ENCODE measurements at regions not wholly inside any gene's neighbourhood (a gene's known extent, or its start where the extent isn't known, plus 50 kb on each side); places are given as distances from the start of the nearest gene placed in this dataset.

GRCh38 chr21:28253338-28253737, 739.3 kb downstream of the LTN1 start:
- intact Hi-C loops (cut with micrococcal nuclease; ENCODE audit: unreplicated experiment) (no loop called here), in situ Hi-C loops (cut with HindIII; ENCODE audit: low pct_unique_long_range_greater_than_20kb, low sequenced_read_pairs) (no loop called here)
- DNase-seq (ENCODE audit: low read depth, low spot score) (no peak), ATAC-seq (no peak)
- H3K4me1 ChIP-seq (ENCODE audit: control insufficient read depth, insufficient read depth, low read length): no peaks in the 10 kb centered on the region
- CTCF ChIA-PET: no interaction called here
- no peaks in the 10 kb centered on the region for H3K36me3 ChIP-seq (ENCODE audit: control insufficient read depth, insufficient read depth, low read length)
- H3K27me3 ChIP-seq (ENCODE audit: control insufficient read depth, insufficient read depth, low read length): no peaks in the 10 kb centered on the region
- no peaks in the 10 kb centered on the region for H3K9me3 ChIP-seq (ENCODE audit: control insufficient read depth, insufficient read depth, low read depth, low read length)
- H3K27ac ChIP-seq (ENCODE audit: low read length): no peak overlapping the region
- POLR2A ChIA-PET: no interaction called here
- no TSS peak for BruUV-seq (replicated peaks)
- no peak for TF ChIP-seq CTCF (IDR thresholded peaks at IDR 0.05)
- no peak for TF ChIP-seq SIN3A (IDR thresholded peaks at IDR 0.05; ENCODE audit: borderline replicate concordance, insufficient read depth, low read depth, low read length)
- TF ChIP-seq TCF7L2 (IDR thresholded peaks at IDR 0.05; ENCODE audit: low read depth, low read length): no peak
- no peak for TF ChIP-seq REST (IDR thresholded peaks at IDR 0.05; ENCODE audit: insufficient read depth in 1 of 2, low read depth in 2 of 2, low read length in 1 of 2)
- TF ChIP-seq POLR2AphosphoS5 (IDR thresholded peaks at IDR 0.05; ENCODE audit: low read depth, low read length): no peak
- H3K4me3 ChIP-seq (ENCODE audit: low read depth in 2 of 2, low read length in 2 of 2): no peak overlapping the region

GRCh38 chr21:28252928-28253327, 739.7 kb downstream of the LTN1 start:
- TF ChIP-seq SIN3A (IDR thresholded peaks at IDR 0.05; ENCODE audit: borderline replicate concordance, insufficient read depth, low read depth, low read length): no peak
- TF ChIP-seq TCF7L2 (IDR thresholded peaks at IDR 0.05; ENCODE audit: low read depth, low read length): no peak
- no peak for TF ChIP-seq REST (IDR thresholded peaks at IDR 0.05; ENCODE audit: insufficient read depth in 1 of 2, low read depth in 2 of 2, low read length in 1 of 2)
- TF ChIP-seq CTCF (IDR thresholded peaks at IDR 0.05): no peak
- no peak for TF ChIP-seq POLR2AphosphoS5 (IDR thresholded peaks at IDR 0.05; ENCODE audit: low read depth, low read length)
- BruUV-seq (replicated peaks): no TSS peak
- ChIA-PET POLR2A (no interaction called here), CTCF (no interaction called here)
- ATAC-seq (no peak), DNase-seq (ENCODE audit: low read depth, low spot score) (no peak)
- intact Hi-C loops (cut with micrococcal nuclease; ENCODE audit: unreplicated experiment): no loop called here
- H3K36me3 ChIP-seq (ENCODE audit: control insufficient read depth, insufficient read depth, low read length): no peaks in the 10 kb centered on the region
- H3K4me1 ChIP-seq (ENCODE audit: control insufficient read depth, insufficient read depth, low read length): no peaks in the 10 kb centered on the region
- no peaks in the 10 kb centered on the region for H3K27me3 ChIP-seq (ENCODE audit: control insufficient read depth, insufficient read depth, low read length)
- H3K4me3 ChIP-seq (ENCODE audit: low read depth in 2 of 2, low read length in 2 of 2): no peak overlapping the region
- no peaks in the 10 kb centered on the region for H3K9me3 ChIP-seq (ENCODE audit: control insufficient read depth, insufficient read depth, low read depth, low read length)
- in situ Hi-C loops (cut with HindIII; ENCODE audit: low pct_unique_long_range_greater_than_20kb, low sequenced_read_pairs): no loop called here
- H3K27ac ChIP-seq (ENCODE audit: low read length): no peak overlapping the region
